WTC11 (cell line): ENCODE measurements at regions not wholly inside any gene's neighbourhood (a gene's known extent, or its start where the extent isn't known, plus 50 kb on each side); places are given as distances from the start of the nearest gene placed in this dataset.

Experiments
- ATAC-seq: fragments of 200-7000 bp; cut with Tn5 transposase; 2 replicates; pipeline ENCODE4 v1.10.0; 2021; ENCODE audit warnings: mild to moderate bottlenecking, moderate library complexity
- CTCF ChIA-PET: fragments of 300-600 bp; sonication (Branson Sonifier 250); formaldehyde crosslinking; loops from one replicate; lab custom pipeline; 2021; ENCODE audit warnings: antibody characterized with exemption; lab: Charles Lee
- POLR2A ChIA-PET: fragments of 350-600 bp; sonication (Branson Sonifier 250); formaldehyde crosslinking; loops from one replicate; lab custom pipeline; 2021; ENCODE audit warnings: antibody characterized with exemption; lab: Charles Lee
- DNase-seq: peaks from one replicate; pipeline ENCODE4 v3.0.0; 2021; ENCODE audit warnings: low spot score
- H3K27ac Mint-ChIP-seq: 2 replicates; pipeline ENCODE4 v1.8.0; 2021; ENCODE audit warnings: mixed read lengths
- H3K27me3 Mint-ChIP-seq: 2 replicates; pipeline ENCODE4 v1.8.0; 2021; ENCODE audit warnings: low read depth, mild to moderate bottlenecking, moderate library complexity, mixed read lengths
- H3K36me3 Mint-ChIP-seq: 2 replicates; pipeline ENCODE4 v1.8.0; 2021; ENCODE audit warnings: mixed read lengths
- H3K4me1 Mint-ChIP-seq: 2 replicates; pipeline ENCODE4 v1.8.0; 2022; ENCODE audit warnings: mixed read lengths
- H3K4me3 Mint-ChIP-seq: 2 replicates; pipeline ENCODE4 v1.8.0; 2021; ENCODE audit warnings: mild to moderate bottlenecking, moderate library complexity, mixed read lengths
- H3K9me3 Mint-ChIP-seq: 2 replicates; pipeline ENCODE4 v1.8.0; 2021; ENCODE audit warnings: mixed read lengths
- ARID4B ChIP-seq: sonication (generic); formaldehyde crosslinking; IDR thresholded peaks from 2 replicates; pipeline ENCODE4 v1.8.0; 2023; ENCODE audit warnings: missing genetic modification reagents, mild to moderate bottlenecking, borderline replicate concordance
- ATF1 ChIP-seq: sonication (generic); formaldehyde crosslinking; IDR thresholded peaks from 2 replicates; pipeline ENCODE4 v1.8.1; 2023; ENCODE audit warnings: mild to moderate bottlenecking, moderate library complexity, missing genetic modification reagents
- CBFB ChIP-seq: sonication (generic); formaldehyde crosslinking; IDR thresholded peaks from 2 replicates; pipeline ENCODE4 v1.8.1; 2022; ENCODE audit warnings: mild to moderate bottlenecking, low read depth, missing genetic modification reagents
- FOXK1 ChIP-seq: sonication (generic); formaldehyde crosslinking; IDR thresholded peaks from 2 replicates; pipeline ENCODE4 v1.8.0; 2022; ENCODE audit warnings: mild to moderate bottlenecking, moderate library complexity, missing genetic modification reagents
- GABPB1 ChIP-seq: sonication (generic); formaldehyde crosslinking; IDR thresholded peaks from 2 replicates; pipeline ENCODE4 v1.8.1; 2023; ENCODE audit warnings: mild to moderate bottlenecking, missing genetic modification reagents
- GRHL2 ChIP-seq: fragments of 250-450 bp; sonication (Bioruptor Pico); IDR thresholded peaks from 2 replicates; pipeline ENCODE4 v1.8.0; 2022; ENCODE audit warnings: mild to moderate bottlenecking, moderate library complexity; ENCODE audit not compliant: insufficient replicate concordance, severe bottlenecking
- GTF2I ChIP-seq: fragments of 250-450 bp; sonication (Bioruptor Pico); conservative IDR thresholded peaks from 2 replicates; pipeline ENCODE4 v1.4.0; 2021; ENCODE audit warnings: mild to moderate bottlenecking
- IRF1 ChIP-seq: sonication (generic); formaldehyde crosslinking; IDR thresholded peaks from 2 replicates; pipeline ENCODE4 v1.8.0; 2023; ENCODE audit warnings: missing genetic modification reagents
- NFE2L1 ChIP-seq: sonication (generic); formaldehyde crosslinking; IDR thresholded peaks from 2 replicates; pipeline ENCODE4 v1.8.1; 2023; ENCODE audit warnings: missing genetic modification reagents
- NFYB ChIP-seq: sonication (generic); formaldehyde crosslinking; conservative IDR thresholded peaks from 2 replicates; pipeline ENCODE4 v1.8.0; 2022; ENCODE audit warnings: low read depth, missing genetic modification reagents
- NR2C2 ChIP-seq: sonication (generic); formaldehyde crosslinking; IDR thresholded peaks from 2 replicates; pipeline ENCODE4 v1.8.0; 2022; ENCODE audit warnings: mild to moderate bottlenecking, missing genetic modification reagents
- NR3C1 ChIP-seq: sonication (generic); formaldehyde crosslinking; conservative IDR thresholded peaks from 2 replicates; pipeline ENCODE4 v1.8.1; 2023; ENCODE audit warnings: low read depth, mild to moderate bottlenecking, missing genetic modification reagents
- TEAD4 ChIP-seq: sonication (generic); formaldehyde crosslinking; IDR thresholded peaks from 2 replicates; pipeline ENCODE4 v1.8.0; 2022; ENCODE audit warnings: mild to moderate bottlenecking, missing genetic modification reagents
- ZNF121 ChIP-seq: sonication (generic); formaldehyde crosslinking; IDR thresholded peaks from 2 replicates; pipeline ENCODE4 v1.8.0; 2023; ENCODE audit warnings: missing genetic modification reagents
- ZNF232 ChIP-seq: sonication (generic); formaldehyde crosslinking; IDR thresholded peaks from 2 replicates; pipeline ENCODE4 v1.8.0; 2022; ENCODE audit warnings: mild to moderate bottlenecking, missing genetic modification reagents
- ZNF281 ChIP-seq: sonication (generic); formaldehyde crosslinking; IDR thresholded peaks from 2 replicates; pipeline ENCODE4 v1.8.0; 2023; ENCODE audit warnings: mild to moderate bottlenecking, missing genetic modification reagents

- H3K36me3 Mint-ChIP-seq = peaks cover 5% of the 10 kb centered on the region
- peaks cover 10% of the 10 kb centered on the region for H3K9me3 Mint-ChIP-seq
- CTCF ChIA-PET = no interaction called here
- DNase-seq (no peak), ATAC-seq (no peak)
- H3K4me3 Mint-ChIP-seq = no peak overlapping the region
- H3K4me1 Mint-ChIP-seq = peaks cover 9% of the 10 kb centered on the region
- H3K27me3 Mint-ChIP-seq = no peaks in the 10 kb centered on the region
- no peak overlapping the region for H3K27ac Mint-ChIP-seq
- POLR2A ChIA-PET = no interaction called here
- TF ChIP-seq NFE2L1 (CRISPR knock-in tag) (no peak), GTF2I (CRISPR knock-in tag) (no peak), TEAD4 (CRISPR knock-in tag) (no peak), ZNF281 (CRISPR knock-in tag) (no peak), FOXK1 (no peak), GRHL2 (no peak), IRF1 (CRISPR knock-in tag) (no peak), ARID4B (CRISPR knock-in tag) (no peak), ATF1 (no peak), NR2C2 (CRISPR knock-in tag) (no peak), ZNF232 (CRISPR knock-in tag) (no peak), NFYB (CRISPR knock-in tag) (no peak), NR3C1 (CRISPR knock-in tag) (no peak), GABPB1 (CRISPR knock-in tag) (no peak)
These were observed 72.9 kb upstream of the TNIP3 start for GRCh38 chr4:121237069-121237399.

GRCh38 chr4:121236353-121237068 is 72.4 kb upstream of the TNIP3 start:
- no peak for DNase-seq
- ChIA-PET CTCF (no interaction called here), POLR2A (no interaction called here)
- no peak overlapping the region for H3K4me3 Mint-ChIP-seq
- H3K36me3 Mint-ChIP-seq = peaks cover 5% of the 10 kb centered on the region
- H3K27ac Mint-ChIP-seq = no peak overlapping the region
- no peak for ATAC-seq
- peaks cover 10% of the 10 kb centered on the region for H3K9me3 Mint-ChIP-seq
- TF ChIP-seq ZNF121 = no peak
- TF ChIP-seq NFYB (CRISPR knock-in tag) = no peak
- no peaks in the 10 kb centered on the region for H3K27me3 Mint-ChIP-seq
- peaks cover 9% of the 10 kb centered on the region for H3K4me1 Mint-ChIP-seq

- H3K27ac Mint-ChIP-seq = no peak overlapping the region
- H3K27me3 Mint-ChIP-seq = no peaks in the 10 kb centered on the region; the same call in 1 of the 2 replicates
- H3K4me3 Mint-ChIP-seq = no peak overlapping the region
- peaks cover 9% of the 10 kb centered on the region for H3K4me1 Mint-ChIP-seq
- POLR2A ChIA-PET = no interaction called here
- peaks cover 5% of the 10 kb centered on the region for H3K36me3 Mint-ChIP-seq
- peaks cover 5% of the 10 kb centered on the region for H3K9me3 Mint-ChIP-seq
- DNase-seq (no peak), ATAC-seq (peak; percentile 89)
- no peak for TF ChIP-seq CBFB
- CTCF ChIA-PET = no interaction called here
These were observed 69.9 kb upstream of the TNIP3 start for GRCh38 chr4:121233982-121234381.
